ENCODE measurements at regions not wholly inside any gene's neighbourhood (a gene's known extent, or its start where the extent isn't known, plus 50 kb on each side); places are given as distances from the start of the nearest gene placed in this dataset.

- no peak for TF ChIP-seq ZNF565 (CRISPR knock-in tag; conservative IDR thresholded peaks at IDR 0.05; ENCODE audit: low read depth)
- no peak for TF ChIP-seq ISL1 (CRISPR knock-in tag; IDR thresholded peaks at IDR 0.05)
- TF ChIP-seq SNAI2 (CRISPR knock-in tag; IDR thresholded peaks at IDR 0.05) = no peak
- no peak for TF ChIP-seq ARNTL (CRISPR knock-in tag; IDR thresholded peaks at IDR 0.05; ENCODE audit: borderline replicate concordance, low read depth)
- TF ChIP-seq TSHZ2 (CRISPR knock-in tag; IDR thresholded peaks at IDR 0.05) = no peak
- no peak for TF ChIP-seq CREB5 (CRISPR knock-in tag; IDR thresholded peaks at IDR 0.05; ENCODE audit: low read depth)
- no peak for TF ChIP-seq TOX (CRISPR knock-in tag; IDR thresholded peaks at IDR 0.05; ENCODE audit: borderline replicate concordance)
- TF ChIP-seq CSDC2 (CRISPR knock-in tag; IDR thresholded peaks at IDR 0.05) = no peak
- ATAC-seq = peak; percentile 42; the same call in 1 of the 3 replicates
Measured at GRCh38 chr14:38948171-38948570, 154.9 kb downstream of the SEC23A start.

GRCh38 chr14:38947343-38947742 is 155.7 kb downstream of the SEC23A start:
- ATAC-seq = no peak
- no peak for TF ChIP-seq CSRNP3 (CRISPR knock-in tag; IDR thresholded peaks at IDR 0.05)
- no peak for TF ChIP-seq ZFP3 (CRISPR knock-in tag; IDR thresholded peaks at IDR 0.05)
- no peak for TF ChIP-seq ARNTL (CRISPR knock-in tag; IDR thresholded peaks at IDR 0.05; ENCODE audit: borderline replicate concordance, low read depth)
- TF ChIP-seq RARB (CRISPR knock-in tag; IDR thresholded peaks at IDR 0.05) = no peak
- TF ChIP-seq TSHZ2 (CRISPR knock-in tag; IDR thresholded peaks at IDR 0.05) = no peak
- TF ChIP-seq TOX (CRISPR knock-in tag; IDR thresholded peaks at IDR 0.05; ENCODE audit: borderline replicate concordance) = no peak
- no peak for TF ChIP-seq POU6F1 (CRISPR knock-in tag; IDR thresholded peaks at IDR 0.05; ENCODE audit: borderline replicate concordance, low read depth)

- TF ChIP-seq CSDC2 (CRISPR knock-in tag; IDR thresholded peaks at IDR 0.05) (no peak), ISL1 (CRISPR knock-in tag; IDR thresholded peaks at IDR 0.05) (no peak)
- no peak for ATAC-seq
Measured at GRCh38 chr14:38944691-38945090, 158.3 kb downstream of the SEC23A start.

GRCh38 chr14:38941488-38941887 is 161.5 kb downstream of the SEC23A start:
- no peak for ATAC-seq
- TF ChIP-seq PPARA (CRISPR knock-in tag; IDR thresholded peaks at IDR 0.05; ENCODE audit: borderline replicate concordance) (no peak), SNAI2 (CRISPR knock-in tag; IDR thresholded peaks at IDR 0.05) (no peak), POU6F1 (CRISPR knock-in tag; IDR thresholded peaks at IDR 0.05; ENCODE audit: borderline replicate concordance, low read depth) (no peak), ARNTL (CRISPR knock-in tag; IDR thresholded peaks at IDR 0.05; ENCODE audit: borderline replicate concordance, low read depth) (no peak), GLIS3 (CRISPR knock-in tag; IDR thresholded peaks at IDR 0.05) (no peak), ZNF70 (CRISPR knock-in tag; IDR thresholded peaks at IDR 0.05) (no peak), ZNF8 (CRISPR knock-in tag; IDR thresholded peaks at IDR 0.05) (no peak), BACH2 (CRISPR knock-in tag; IDR thresholded peaks at IDR 0.05; ENCODE audit: borderline replicate concordance) (no peak), ISL1 (CRISPR knock-in tag; IDR thresholded peaks at IDR 0.05) (no peak), TOX (CRISPR knock-in tag; IDR thresholded peaks at IDR 0.05; ENCODE audit: borderline replicate concordance) (no peak), ZNF565 (CRISPR knock-in tag; conservative IDR thresholded peaks at IDR 0.05; ENCODE audit: low read depth) (no peak), ZFP30 (CRISPR knock-in tag; IDR thresholded peaks at IDR 0.05) (no peak), CSRNP3 (CRISPR knock-in tag; IDR thresholded peaks at IDR 0.05) (no peak), ZFP3 (CRISPR knock-in tag; IDR thresholded peaks at IDR 0.05) (no peak), OSR1 (CRISPR knock-in tag; IDR thresholded peaks at IDR 0.05) (no peak), TCF4 (CRISPR knock-in tag; IDR thresholded peaks at IDR 0.05; ENCODE audit: borderline replicate concordance) (no peak)

Measured in SK-N-SH treated with all-trans-retinoic acid at 6 μM for 48 hours (cell line).